ENCODE measurements at regions not wholly inside any gene's neighbourhood (a gene's known extent, or its start where the extent isn't known, plus 50 kb on each side); places are given as distances from the start of the nearest gene placed in this dataset.

- no peak for DNase-seq
These were observed 1122.6 kb downstream of the FLRT2 start for GRCh38 chr14:86652526-86652925.

- DNase-seq, result no peak
These were observed 1117.0 kb downstream of the FLRT2 start for GRCh38 chr14:86646696-86647690.

- DNase-seq, result no peak
These were observed 1116.2 kb downstream of the FLRT2 start for GRCh38 chr14:86646125-86646524.

- no peak for DNase-seq
These were observed 1111.4 kb downstream of the FLRT2 start for GRCh38 chr14:86641310-86641709.

GRCh38 chr14:86640288-86640687 is 1110.3 kb downstream of the FLRT2 start:
- no peak for DNase-seq

GRCh38 chr14:86639666-86640065 is 1109.7 kb downstream of the FLRT2 start:
- DNase-seq, result no peak

- no peak for DNase-seq
These were observed 1109.2 kb downstream of the FLRT2 start for GRCh38 chr14:86639146-86639545.

- DNase-seq, result no peak
These were observed 1097.1 kb downstream of the FLRT2 start for GRCh38 chr14:86627080-86627479.

- no peak for DNase-seq
These were observed 1096.6 kb downstream of the FLRT2 start for GRCh38 chr14:86626530-86626929.

- no peak for DNase-seq
These were observed 1095.7 kb downstream of the FLRT2 start for GRCh38 chr14:86625637-86626036.

GRCh38 chr14:86619726-86620125 is 1089.8 kb downstream of the FLRT2 start:
- DNase-seq, result no peak

- no peak for DNase-seq
These were observed 1083.8 kb downstream of the FLRT2 start for GRCh38 chr14:86613786-86614185.

- no peak for DNase-seq
These were observed 1083.2 kb downstream of the FLRT2 start for GRCh38 chr14:86613126-86613525.

GRCh38 chr14:86604561-86604960 is 1074.6 kb downstream of the FLRT2 start:
- DNase-seq, result no peak

- DNase-seq, result no peak
These were observed 1072.3 kb downstream of the FLRT2 start for GRCh38 chr14:86602263-86602662.

GRCh38 chr14:86601813-86602212 is 1071.9 kb downstream of the FLRT2 start:
- no peak for DNase-seq

GRCh38 chr14:86597279-86597678 is 1067.3 kb downstream of the FLRT2 start:
- DNase-seq, result no peak

- no peak for DNase-seq
These were observed 1066.1 kb downstream of the FLRT2 start for GRCh38 chr14:86596024-86596423.

- no peak for DNase-seq
These were observed 1045.2 kb downstream of the FLRT2 start for GRCh38 chr14:86575141-86575540.

- no peak for DNase-seq
These were observed 1044.8 kb downstream of the FLRT2 start for GRCh38 chr14:86574778-86575129.

GRCh38 chr14:86574051-86574777 is 1044.3 kb downstream of the FLRT2 start:
- DNase-seq, result no peak

- no peak for DNase-seq
These were observed 1040.4 kb downstream of the FLRT2 start for GRCh38 chr14:86570371-86570770.

- no peak for DNase-seq
These were observed 1013.6 kb downstream of the FLRT2 start for GRCh38 chr14:86543521-86543920.

- no peak for DNase-seq
These were observed 1012.0 kb downstream of the FLRT2 start for GRCh38 chr14:86541972-86542371.

Measured in stimulated activated CD8-positive, alpha-beta memory T cell treated with anti-CD3 and anti-CD28 coated beads, Interleukin-4, amount 100 ng/mL, for 48 hours (primary cell).